ENCODE measurements at regions not wholly inside any gene's neighbourhood (a gene's known extent, or its start where the extent isn't known, plus 50 kb on each side); places are given as distances from the start of the nearest gene placed in this dataset.

DNA sequence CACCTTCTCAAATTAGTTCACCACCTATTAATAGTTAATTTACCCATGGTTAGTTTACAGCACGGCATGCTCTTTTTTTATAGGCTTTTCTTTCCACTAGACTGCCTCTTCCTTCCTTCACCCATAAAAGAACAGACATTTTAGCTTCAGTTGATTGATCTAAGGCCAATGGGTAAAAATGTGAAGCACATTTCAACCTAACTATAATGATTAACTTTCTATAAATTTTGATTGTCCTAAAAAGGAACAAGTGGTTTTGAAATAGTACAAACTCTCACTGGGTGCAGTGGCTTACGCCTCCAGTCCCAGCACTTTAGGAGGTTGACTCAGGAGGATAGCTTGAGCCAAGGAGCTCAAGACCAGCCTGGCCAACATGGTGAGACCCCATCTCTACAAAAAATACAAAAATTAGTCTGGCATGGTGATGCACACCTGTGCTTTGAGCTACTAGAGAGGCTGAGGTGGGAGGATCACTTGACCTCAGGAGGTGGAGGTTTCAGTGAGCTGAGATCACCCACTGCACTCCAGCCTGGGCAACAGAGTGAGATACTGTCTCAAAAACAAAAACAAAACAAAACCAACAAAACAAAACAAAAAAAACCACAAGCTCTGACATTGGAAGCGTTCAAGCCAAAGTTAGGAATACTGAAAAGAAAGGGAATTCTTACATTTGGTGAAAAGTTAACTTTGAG lies 89.9 kb upstream of the FAT1 start:
- no peak overlapping the region for H3K27ac ChIP-seq
- ChIA-PET POLR2A (ENCODE audit: low non-redundant PET) (no interaction called here), CTCF (interaction anchor here (0.9 kb wide), 1 partner anchor 654 kb away, joined by 4 read pairs; no protein-coding TSS in a partner anchor)
- TF ChIP-seq, protein P1, sequence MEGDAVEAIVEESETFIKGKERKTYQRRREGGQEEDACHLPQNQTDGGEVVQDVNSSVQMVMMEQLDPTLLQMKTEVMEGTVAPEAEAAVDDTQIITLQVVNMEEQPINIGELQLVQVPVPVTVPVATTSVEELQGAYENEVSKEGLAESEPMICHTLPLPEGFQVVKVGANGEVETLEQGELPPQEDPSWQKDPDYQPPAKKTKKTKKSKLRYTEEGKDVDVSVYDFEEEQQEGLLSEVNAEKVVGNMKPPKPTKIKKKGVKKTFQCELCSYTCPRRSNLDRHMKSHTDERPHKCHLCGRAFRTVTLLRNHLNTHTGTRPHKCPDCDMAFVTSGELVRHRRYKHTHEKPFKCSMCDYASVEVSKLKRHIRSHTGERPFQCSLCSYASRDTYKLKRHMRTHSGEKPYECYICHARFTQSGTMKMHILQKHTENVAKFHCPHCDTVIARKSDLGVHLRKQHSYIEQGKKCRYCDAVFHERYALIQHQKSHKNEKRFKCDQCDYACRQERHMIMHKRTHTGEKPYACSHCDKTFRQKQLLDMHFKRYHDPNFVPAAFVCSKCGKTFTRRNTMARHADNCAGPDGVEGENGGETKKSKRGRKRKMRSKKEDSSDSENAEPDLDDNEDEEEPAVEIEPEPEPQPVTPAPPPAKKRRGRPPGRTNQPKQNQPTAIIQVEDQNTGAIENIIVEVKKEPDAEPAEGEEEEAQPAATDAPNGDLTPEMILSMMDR (conservative IDR thresholded peaks at IDR 0.05; ENCODE audit: low read depth) = no peak
- no peak for DNase-seq (ENCODE audit: low spot score)

- TF ChIP-seq, protein P1 (conservative IDR thresholded peaks at IDR 0.05; ENCODE audit: low read depth) = no peak
- H3K27ac ChIP-seq = no peak overlapping the region
- CTCF ChIA-PET = interaction anchor here (0.9 kb wide), 1 partner anchor 653 kb away, joined by 4 read pairs; no protein-coding TSS in a partner anchor
- POLR2A ChIA-PET (ENCODE audit: low non-redundant PET) = no interaction called here
- DNase-seq (ENCODE audit: low spot score) = no peak
Observed at GRCh38 chr4:186814535-186815070, 90.9 kb upstream of the FAT1 start.

DNA sequence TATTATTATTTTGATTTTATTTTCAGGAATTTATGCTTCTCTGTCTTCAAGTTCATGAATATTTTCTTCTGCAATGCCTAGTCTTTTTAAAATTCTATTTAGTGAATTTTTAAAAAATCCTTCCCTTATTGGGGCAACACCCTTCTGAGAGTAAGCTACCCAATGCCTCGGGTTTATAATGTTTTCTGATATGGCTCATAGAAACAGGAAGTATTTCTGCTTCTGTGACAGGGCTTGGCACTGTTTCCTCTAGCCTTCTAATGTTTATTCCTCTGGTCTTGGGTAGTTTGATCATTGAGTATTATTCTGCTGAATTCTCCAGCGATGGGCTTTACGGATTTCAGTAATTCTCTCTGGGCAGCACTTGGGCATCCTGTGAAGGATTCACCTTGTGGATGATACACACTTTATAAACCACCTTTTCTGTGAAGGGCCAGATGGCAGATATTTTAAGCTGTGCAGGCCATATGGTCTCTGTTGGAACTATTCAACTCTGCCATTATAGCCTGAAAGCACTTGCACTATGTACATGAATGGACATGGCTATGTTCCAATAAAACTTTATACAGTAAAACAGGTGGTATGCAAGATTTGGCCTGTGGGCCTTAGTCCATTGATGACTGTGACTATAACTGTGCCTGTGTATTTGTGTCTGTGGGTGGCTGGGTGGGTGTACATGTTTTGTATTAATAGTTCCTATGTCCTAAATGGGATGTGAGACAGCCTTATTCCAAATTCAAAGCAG lies 95.9 kb upstream of the FAT1 start:
- ChIA-PET CTCF (interaction anchor here (0.6 kb wide), 1 partner anchor 86 kb away, joined by 4 read pairs; no protein-coding TSS in a partner anchor), POLR2A (ENCODE audit: low non-redundant PET) (no interaction called here)
- no peak for DNase-seq (ENCODE audit: low spot score)
- TF ChIP-seq, protein P1 (conservative IDR thresholded peaks at IDR 0.05; ENCODE audit: low read depth) = no peak
- H3K27ac ChIP-seq = no peak overlapping the region

DNA sequence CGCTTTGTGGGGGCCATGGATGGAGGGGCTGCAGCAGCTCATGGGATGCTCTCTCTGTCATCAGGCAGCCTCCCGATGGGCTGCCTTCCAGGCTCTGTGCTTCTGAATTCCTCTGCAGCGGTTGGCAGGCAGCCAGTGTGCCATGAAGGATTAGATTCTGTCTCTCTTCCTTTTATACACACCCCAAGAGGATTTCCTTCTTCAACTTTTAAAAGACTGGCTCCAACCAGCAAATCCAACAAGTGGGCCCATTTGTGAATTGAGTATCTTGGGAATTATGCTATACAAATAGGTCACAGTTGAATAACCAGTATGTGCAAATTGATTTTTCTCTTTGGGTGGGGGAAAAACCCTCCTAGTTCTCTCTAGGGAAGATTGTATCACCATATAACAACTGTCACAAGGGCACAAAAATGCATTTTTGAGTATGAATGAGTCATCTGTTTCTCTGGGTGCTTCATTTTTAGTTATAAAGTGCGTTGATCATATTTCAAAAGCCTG lies 96.8 kb upstream of the FAT1 start:
- ChIA-PET CTCF (no interaction called here), POLR2A (ENCODE audit: low non-redundant PET) (no interaction called here)
- no peak overlapping the region for H3K27ac ChIP-seq
- no peak for DNase-seq (ENCODE audit: low spot score)
- TF ChIP-seq, protein P1 (conservative IDR thresholded peaks at IDR 0.05; ENCODE audit: low read depth) = no peak

DNA sequence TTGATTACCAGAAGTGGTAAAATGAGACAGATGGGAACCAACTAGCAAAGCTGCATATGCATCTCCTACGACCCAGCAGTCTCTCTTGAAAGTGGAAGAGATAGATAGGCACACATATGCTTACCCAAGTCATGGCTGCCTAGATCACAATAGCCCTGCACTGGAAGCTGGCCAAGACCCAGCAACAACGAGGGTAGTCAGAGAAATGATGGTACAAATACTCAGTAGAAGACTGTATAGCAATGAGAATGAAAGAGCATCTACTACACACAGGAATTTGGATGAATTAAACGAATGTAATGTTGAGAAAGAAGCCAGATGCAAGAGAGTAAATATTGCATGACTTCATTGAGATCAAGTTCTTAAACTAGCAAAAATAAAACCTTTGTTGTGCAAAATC lies 100.3 kb upstream of the FAT1 start:
- H3K27ac ChIP-seq = no peak overlapping the region
- ChIA-PET POLR2A (ENCODE audit: low non-redundant PET) (no interaction called here), CTCF (interaction anchor here (0.6 kb wide), 1 partner anchor 541 kb away, joined by 3 read pairs; no protein-coding TSS in a partner anchor)
- no peak for DNase-seq (ENCODE audit: low spot score)
- TF ChIP-seq, protein P1 (conservative IDR thresholded peaks at IDR 0.05; ENCODE audit: low read depth) = no peak

DNA sequence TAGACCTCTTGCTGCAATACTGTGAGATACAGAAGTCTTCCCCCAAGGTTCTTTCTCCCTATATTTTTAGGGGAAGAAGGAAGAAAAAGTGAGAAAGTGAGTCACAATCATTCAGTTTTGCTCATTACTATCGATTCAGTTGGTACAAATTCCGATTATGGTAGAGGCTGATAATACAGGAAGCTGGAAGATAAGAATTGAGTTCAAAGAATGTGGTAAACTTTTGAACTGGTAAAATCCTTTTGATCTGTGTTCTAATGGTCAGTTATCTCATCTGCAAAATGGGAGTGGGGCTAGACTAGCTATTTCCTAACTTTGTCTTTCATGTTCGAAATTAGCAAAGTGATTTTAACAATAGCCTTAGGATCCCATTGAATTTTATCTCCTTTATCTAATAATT lies 101.4 kb upstream of the FAT1 start:
- ChIA-PET POLR2A (ENCODE audit: low non-redundant PET) (no interaction called here), CTCF (no interaction called here)
- no peak for DNase-seq (ENCODE audit: low spot score)
- TF ChIP-seq, protein P1 (conservative IDR thresholded peaks at IDR 0.05; ENCODE audit: low read depth) = no peak
- no peak overlapping the region for H3K27ac ChIP-seq

Measured in RWPE1 (cell line).